ENCODE measurements at regions not wholly inside any gene's neighbourhood (a gene's known extent, or its start where the extent isn't known, plus 50 kb on each side); places are given as distances from the start of the nearest gene placed in this dataset.

DNA sequence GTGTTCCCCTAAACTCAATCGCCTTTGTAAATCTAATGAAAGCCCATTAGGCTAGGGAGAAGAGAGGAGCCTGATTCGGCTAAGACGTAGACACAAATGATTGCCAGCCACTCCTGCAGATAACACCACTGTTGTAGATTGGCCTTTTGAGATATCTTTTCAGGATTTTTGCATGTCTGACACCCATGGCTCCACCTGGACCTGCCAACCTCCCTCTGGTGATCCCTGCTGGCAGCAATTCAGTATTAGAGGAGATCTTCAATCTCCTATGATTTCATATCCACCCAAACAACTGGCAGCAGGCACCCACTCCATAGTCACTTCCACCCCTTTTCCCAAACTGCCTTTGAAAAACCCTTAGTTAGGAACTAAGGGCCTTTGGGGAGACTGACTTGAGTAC is 191.9 kb upstream of the UBL3 start:
- Histone ChIP-seq H3K9me3 (no peaks in the 10 kb centered on the region), H3K27me3 (no peaks in the 10 kb centered on the region), H3K4me3 (no peak overlapping the region), H3K36me3 (no peaks in the 10 kb centered on the region), H3K27ac (no peak overlapping the region), H3K4me1 (no peaks in the 10 kb centered on the region)
- DNase-seq (no peak), ATAC-seq (no peak)
- no peak for TF ChIP-seq POLR2A (IDR thresholded peaks at IDR 0.05)
- TF ChIP-seq, protein P1, sequence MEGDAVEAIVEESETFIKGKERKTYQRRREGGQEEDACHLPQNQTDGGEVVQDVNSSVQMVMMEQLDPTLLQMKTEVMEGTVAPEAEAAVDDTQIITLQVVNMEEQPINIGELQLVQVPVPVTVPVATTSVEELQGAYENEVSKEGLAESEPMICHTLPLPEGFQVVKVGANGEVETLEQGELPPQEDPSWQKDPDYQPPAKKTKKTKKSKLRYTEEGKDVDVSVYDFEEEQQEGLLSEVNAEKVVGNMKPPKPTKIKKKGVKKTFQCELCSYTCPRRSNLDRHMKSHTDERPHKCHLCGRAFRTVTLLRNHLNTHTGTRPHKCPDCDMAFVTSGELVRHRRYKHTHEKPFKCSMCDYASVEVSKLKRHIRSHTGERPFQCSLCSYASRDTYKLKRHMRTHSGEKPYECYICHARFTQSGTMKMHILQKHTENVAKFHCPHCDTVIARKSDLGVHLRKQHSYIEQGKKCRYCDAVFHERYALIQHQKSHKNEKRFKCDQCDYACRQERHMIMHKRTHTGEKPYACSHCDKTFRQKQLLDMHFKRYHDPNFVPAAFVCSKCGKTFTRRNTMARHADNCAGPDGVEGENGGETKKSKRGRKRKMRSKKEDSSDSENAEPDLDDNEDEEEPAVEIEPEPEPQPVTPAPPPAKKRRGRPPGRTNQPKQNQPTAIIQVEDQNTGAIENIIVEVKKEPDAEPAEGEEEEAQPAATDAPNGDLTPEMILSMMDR (IDR thresholded peaks at IDR 0.05 in 4 of 5, conservative IDR thresholded peaks at IDR 0.05 in 1 of 5) = no peak
- intact Hi-C loops (cut with DNase I; ENCODE audit: low total_unique reads) = no loop called here
- in situ Hi-C loops (cut with MboI; ENCODE audit: low sequenced_read_pairs in 4 of 4) = no loop called here

DNA sequence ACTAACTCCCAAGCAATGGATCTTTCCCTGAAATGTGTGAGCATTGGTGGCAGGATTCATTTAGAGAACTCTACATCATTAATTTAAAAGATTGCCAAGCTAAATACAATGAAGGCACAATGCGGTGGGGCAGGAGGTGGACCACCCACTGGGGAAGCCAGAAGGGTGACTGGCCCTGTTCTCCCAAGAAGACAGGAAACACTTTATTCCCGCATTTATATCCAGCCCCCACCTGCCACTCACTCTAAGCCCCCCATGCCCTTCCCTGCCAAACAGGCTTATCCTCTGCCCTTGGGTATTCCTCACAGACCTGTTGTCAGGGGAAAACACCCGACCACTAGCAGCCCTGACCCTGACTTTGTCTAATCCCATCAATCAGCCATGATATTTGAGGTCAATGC is 189.1 kb upstream of the UBL3 start:
- Histone ChIP-seq H3K27me3 (no peaks in the 10 kb centered on the region), H3K9me3 (no peaks in the 10 kb centered on the region), H3K36me3 (no peaks in the 10 kb centered on the region), H3K4me1 (no peaks in the 10 kb centered on the region), H3K4me3 (no peak overlapping the region), H3K27ac (no peak overlapping the region)
- ATAC-seq = no peak
- no peak for TF ChIP-seq POLR2A (IDR thresholded peaks at IDR 0.05)
- TF ChIP-seq, protein P1 (IDR thresholded peaks at IDR 0.05 in 4 of 5, conservative IDR thresholded peaks at IDR 0.05 in 1 of 5) = no peak
- in situ Hi-C loops (cut with MboI; ENCODE audit: low sequenced_read_pairs in 4 of 4) = no loop called here
- intact Hi-C loops (cut with DNase I; ENCODE audit: low total_unique reads) = no loop called here
- DNase-seq = no peak

DNA sequence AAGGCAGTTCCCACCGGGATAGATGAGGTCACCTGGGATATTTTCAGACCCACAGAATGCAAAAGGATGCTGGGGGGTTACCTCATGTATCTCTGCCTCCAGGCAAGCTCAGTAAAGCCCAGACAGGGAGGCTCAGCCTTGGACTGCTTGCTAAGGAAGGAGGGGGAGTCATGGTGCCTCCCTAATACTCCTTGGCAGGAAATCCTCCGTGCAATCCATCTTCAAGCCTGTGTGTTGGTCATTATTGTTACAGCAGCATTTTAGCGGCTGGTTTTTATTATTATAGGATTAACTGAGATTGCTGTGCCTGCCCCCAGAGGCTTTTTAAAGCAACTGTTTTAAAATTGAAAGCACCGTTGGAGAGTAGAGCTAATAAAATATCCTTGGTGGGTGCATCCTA is 188.5 kb upstream of the UBL3 start:
- Histone ChIP-seq H3K36me3 (no peaks in the 10 kb centered on the region), H3K4me1 (no peaks in the 10 kb centered on the region), H3K27me3 (no peaks in the 10 kb centered on the region), H3K9me3 (no peaks in the 10 kb centered on the region), H3K27ac (no peak overlapping the region), H3K4me3 (no peak overlapping the region)
- DNase-seq (no peak), ATAC-seq (no peak)
- in situ Hi-C loops (cut with MboI; ENCODE audit: low sequenced_read_pairs in 4 of 4) (no loop called here), intact Hi-C loops (cut with DNase I; ENCODE audit: low total_unique reads) (no loop called here)
- no peak for TF ChIP-seq POLR2A (IDR thresholded peaks at IDR 0.05)
- TF ChIP-seq, protein P1 (IDR thresholded peaks at IDR 0.05 in 4 of 5, conservative IDR thresholded peaks at IDR 0.05 in 1 of 5) = no peak

- Histone ChIP-seq H3K27me3 (no peaks in the 10 kb centered on the region), H3K27ac (no peak overlapping the region), H3K9me3 (no peaks in the 10 kb centered on the region), H3K4me1 (no peaks in the 10 kb centered on the region), H3K4me3 (no peak overlapping the region), H3K36me3 (no peaks in the 10 kb centered on the region)
- TF ChIP-seq, protein P1 (IDR thresholded peaks at IDR 0.05 in 4 of 5, conservative IDR thresholded peaks at IDR 0.05 in 1 of 5) = no peak
- TF ChIP-seq POLR2A (IDR thresholded peaks at IDR 0.05) = no peak
- DNase-seq (no peak), ATAC-seq (no peak)
- in situ Hi-C loops (cut with MboI; ENCODE audit: low sequenced_read_pairs in 4 of 4) = no loop called here
- intact Hi-C loops (cut with DNase I; ENCODE audit: low total_unique reads) = no loop called here
These were observed 187.3 kb upstream of the UBL3 start for GRCh38 chr13:30037766-30038165.

GRCh38 chr13:30037306-30037705 is 186.9 kb upstream of the UBL3 start:
- DNase-seq (no peak), ATAC-seq (no peak)
- no peaks in the 10 kb centered on the region for H3K9me3 ChIP-seq
- intact Hi-C loops (cut with DNase I; ENCODE audit: low total_unique reads) = no loop called here
- TF ChIP-seq, protein P1 (IDR thresholded peaks at IDR 0.05 in 4 of 5, conservative IDR thresholded peaks at IDR 0.05 in 1 of 5) = no peak
- TF ChIP-seq POLR2A (IDR thresholded peaks at IDR 0.05) = no peak
- no peaks in the 10 kb centered on the region for H3K36me3 ChIP-seq
- no peak overlapping the region for H3K27ac ChIP-seq
- H3K4me3 ChIP-seq = no peak overlapping the region
- in situ Hi-C loops (cut with MboI; ENCODE audit: low sequenced_read_pairs in 4 of 4) = no loop called here
- H3K4me1 ChIP-seq = no peaks in the 10 kb centered on the region
- no peaks in the 10 kb centered on the region for H3K27me3 ChIP-seq

Data from gastrocnemius medialis (tissue), 4 donors.